Choroid plexus epithelial cell (primary cell): ENCODE measurements at regions not wholly inside any gene's neighbourhood (a gene's known extent, or its start where the extent isn't known, plus 50 kb on each side); places are given as distances from the start of the nearest gene placed in this dataset.

Experiments
- DNase-seq: peaks from one replicate; pipeline ENCODE4 v3.0.0-alpha.2; 2010; ENCODE audit warnings: low read depth
- H3K4me3 ChIP-seq: 2 replicates; pipeline ENCODE4 v1.5.1; 2011; ENCODE audit warnings: low read depth, mild to moderate bottlenecking, control low read depth, low read length, moderate library complexity
- TF ChIP-seq, protein P1 (sequence below): conservative IDR thresholded peaks from 2 replicates; pipeline ENCODE4 v1.5.1; 2011; ENCODE audit warnings: low read depth, mild to moderate bottlenecking, control low read depth, inconsistent platforms, low read length, moderate library complexity

DNA sequence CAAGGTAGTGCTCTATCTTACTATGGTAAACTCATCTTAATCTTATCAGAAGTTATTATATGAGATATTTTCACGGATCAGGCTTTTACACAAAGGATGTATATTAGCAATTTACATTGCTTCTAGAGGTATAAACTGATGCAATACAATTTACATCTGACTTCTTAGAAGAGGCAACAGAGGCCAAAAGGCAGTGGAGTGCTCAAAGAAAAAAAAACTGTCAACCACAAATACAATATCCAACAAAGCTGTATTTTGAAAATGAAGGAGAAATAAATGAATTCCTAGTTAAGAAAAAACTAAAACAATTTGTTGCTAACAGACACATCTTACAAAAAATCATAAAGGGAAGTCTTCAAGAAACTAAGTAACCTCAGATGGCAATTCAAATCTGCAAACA, 1031.5 kb upstream of the CNTNAP5 start:
- no peak overlapping the region for H3K4me3 ChIP-seq
- TF ChIP-seq, protein P1, sequence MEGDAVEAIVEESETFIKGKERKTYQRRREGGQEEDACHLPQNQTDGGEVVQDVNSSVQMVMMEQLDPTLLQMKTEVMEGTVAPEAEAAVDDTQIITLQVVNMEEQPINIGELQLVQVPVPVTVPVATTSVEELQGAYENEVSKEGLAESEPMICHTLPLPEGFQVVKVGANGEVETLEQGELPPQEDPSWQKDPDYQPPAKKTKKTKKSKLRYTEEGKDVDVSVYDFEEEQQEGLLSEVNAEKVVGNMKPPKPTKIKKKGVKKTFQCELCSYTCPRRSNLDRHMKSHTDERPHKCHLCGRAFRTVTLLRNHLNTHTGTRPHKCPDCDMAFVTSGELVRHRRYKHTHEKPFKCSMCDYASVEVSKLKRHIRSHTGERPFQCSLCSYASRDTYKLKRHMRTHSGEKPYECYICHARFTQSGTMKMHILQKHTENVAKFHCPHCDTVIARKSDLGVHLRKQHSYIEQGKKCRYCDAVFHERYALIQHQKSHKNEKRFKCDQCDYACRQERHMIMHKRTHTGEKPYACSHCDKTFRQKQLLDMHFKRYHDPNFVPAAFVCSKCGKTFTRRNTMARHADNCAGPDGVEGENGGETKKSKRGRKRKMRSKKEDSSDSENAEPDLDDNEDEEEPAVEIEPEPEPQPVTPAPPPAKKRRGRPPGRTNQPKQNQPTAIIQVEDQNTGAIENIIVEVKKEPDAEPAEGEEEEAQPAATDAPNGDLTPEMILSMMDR, result no peak
- no peak for DNase-seq

DNA sequence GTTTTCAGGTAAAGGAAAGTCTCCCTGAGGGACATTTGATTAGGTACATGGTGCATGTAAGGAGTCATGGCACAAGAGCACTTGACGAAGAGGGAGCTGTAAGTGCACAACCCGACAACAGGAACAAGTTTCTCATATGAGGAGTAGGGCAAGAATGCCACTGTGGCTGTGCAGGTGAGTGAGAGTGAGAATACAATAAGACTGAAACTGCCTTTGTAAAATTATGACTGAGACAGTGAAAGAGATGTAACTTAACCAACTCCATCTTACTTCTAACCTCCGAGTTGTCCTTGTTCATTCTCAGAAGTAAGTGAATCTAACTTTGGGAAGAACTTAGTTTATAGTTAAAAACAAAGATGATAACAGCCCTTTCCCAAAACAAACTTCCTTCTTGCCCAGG, 1025.8 kb upstream of the CNTNAP5 start:
- TF ChIP-seq, protein P1, result no peak
- no peak for DNase-seq
- H3K4me3 ChIP-seq, result no peak overlapping the region

DNA sequence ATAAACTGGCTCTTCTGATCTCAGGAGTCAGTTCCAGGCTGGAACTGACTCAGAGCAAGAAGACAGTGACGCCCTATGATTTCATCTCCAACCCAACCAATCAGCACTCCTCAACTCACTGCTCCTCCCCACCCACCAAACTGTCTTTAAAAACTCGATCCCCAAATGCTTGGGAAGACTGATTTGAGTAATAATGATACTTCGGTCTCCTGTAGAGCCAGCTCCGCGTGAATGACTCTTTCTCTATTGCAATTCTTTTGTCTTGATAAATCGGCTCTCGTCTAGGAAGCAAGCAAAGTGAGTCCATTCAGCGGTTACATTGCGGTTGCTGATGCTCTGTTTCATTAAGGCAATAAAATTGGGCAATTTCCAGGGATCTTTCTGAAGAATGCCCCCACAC, 1025.3 kb upstream of the CNTNAP5 start:
- TF ChIP-seq, protein P1, result no peak
- no peak overlapping the region for H3K4me3 ChIP-seq
- DNase-seq, result no peak

DNA sequence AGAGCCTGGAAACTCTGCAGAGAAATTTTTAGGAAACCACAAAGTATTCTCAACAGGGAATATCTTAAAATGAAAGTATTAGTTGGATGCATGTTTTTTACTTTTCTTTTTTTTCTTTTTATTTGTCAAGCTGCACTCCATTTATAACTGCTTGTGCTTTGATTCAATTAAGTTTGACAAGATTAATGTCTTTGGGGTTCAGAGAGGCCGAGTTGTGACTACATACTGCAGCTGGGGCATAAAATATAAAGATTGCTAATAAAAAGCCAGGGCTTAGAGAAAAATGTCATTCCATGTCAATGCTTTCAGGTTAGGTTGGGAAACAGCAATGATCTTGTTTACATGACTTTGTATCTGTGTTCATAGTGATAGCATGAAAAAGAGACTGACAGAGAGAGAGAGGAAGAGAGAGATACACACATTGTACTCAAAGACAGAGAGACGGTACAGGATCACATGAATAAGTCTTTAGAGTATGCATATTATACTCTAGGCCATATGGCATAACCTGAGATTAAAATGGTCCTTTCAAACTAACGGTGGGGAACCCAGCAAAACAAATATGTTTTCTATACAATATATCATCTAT, 1022.3 kb upstream of the CNTNAP5 start:
- no peak for DNase-seq
- TF ChIP-seq, protein P1, result no peak
- no peak overlapping the region for H3K4me3 ChIP-seq

DNA sequence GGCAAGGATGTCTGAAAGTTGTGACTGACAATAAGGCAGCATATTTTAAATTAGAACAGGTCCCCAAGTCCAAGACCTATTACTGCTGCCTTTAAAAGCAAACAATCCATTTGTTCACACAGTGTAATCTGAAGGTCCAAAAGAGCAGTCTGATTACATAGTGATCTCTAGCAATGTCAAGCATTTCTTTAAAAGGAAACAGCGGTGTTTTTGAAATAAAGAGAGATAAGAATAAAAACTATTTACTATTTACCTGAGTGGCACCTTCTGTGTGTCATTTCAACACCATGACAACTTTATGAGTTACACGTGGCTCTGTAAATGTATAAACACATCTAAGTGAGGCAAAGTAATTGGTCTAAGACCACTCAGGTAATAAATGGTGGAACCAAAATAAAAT, 1009.9 kb upstream of the CNTNAP5 start:
- TF ChIP-seq, protein P1, result no peak
- H3K4me3 ChIP-seq, result no peak overlapping the region
- DNase-seq, result no peak

DNA sequence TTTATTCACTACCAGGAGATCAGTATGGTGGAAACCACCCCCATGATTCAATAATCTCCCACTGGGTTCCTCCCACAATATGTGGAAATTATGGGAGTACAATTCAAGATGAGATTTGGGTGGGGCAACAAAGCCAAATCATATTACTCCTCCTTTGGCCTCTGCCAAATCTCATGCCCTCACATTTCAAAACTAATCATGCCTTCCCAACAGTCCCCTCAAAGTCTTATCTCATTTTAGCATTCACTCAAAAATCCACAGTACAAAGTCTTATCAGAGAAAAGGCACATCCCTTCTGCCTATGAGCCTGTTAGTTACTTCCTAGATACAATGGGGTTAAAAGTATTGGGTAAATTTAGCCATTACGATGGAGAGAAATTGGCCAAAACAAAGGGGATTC, 989.5 kb upstream of the CNTNAP5 start:
- no peak for DNase-seq
- TF ChIP-seq, protein P1, result no peak
- no peak overlapping the region for H3K4me3 ChIP-seq

DNA sequence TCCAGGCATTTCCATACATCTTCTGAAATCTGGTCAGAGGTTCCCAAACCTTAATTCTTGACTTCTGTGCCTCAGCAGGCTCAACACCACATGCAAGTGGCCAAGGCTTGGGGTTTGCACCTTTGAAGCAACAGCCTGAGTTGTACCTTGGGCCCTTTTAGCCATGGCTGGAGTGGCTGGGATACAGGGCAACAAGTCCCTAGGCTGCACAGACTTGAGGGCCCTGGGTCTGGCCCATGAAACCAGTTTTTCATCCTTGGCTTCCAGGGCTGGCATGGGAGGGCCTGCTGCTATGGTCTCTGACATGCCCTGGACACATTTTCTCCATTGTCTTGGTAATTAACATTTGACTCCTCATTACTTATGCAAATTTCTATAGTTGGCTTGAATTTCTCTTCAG, 988.8 kb upstream of the CNTNAP5 start:
- no peak overlapping the region for H3K4me3 ChIP-seq
- TF ChIP-seq, protein P1, result no peak
- DNase-seq, result no peak
